ENCODE measurements at regions not wholly inside any gene's neighbourhood (a gene's known extent, or its start where the extent isn't known, plus 50 kb on each side); places are given as distances from the start of the nearest gene placed in this dataset.

DNA sequence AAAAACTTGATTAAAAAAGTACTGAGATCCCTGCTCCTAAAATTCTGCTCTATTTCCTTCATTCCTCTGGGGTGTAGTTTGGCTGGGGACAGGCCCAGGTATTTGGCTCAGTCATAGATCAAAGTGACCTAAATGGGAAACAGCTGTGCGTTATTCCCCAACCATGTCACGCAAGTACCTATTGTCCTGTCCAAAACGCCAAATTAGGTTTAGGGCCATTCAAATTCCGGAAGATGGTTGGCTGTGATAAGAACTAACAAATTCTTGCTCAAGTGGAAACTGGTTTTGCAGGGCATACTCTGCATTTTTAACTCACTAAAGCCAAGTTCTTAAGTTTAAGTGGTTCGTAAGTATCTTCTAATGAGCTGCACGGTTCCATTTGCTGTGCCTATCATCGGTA, 147.6 kb upstream of the TMEM170B start:
- Histone ChIP-seq H3K4me1 (ENCODE audit: control insufficient read depth, insufficient read depth, low read length) (peaks cover 8% of the 10 kb centered on the region), H4K8ac (ENCODE audit: low read depth in 2 of 2, low read length in 2 of 2) (no peak overlapping the region), H2AK5ac (ENCODE audit: low read depth, low read length) (no peak overlapping the region), H4K20me1 (ENCODE audit: insufficient read depth, low read length) (no peaks in the 10 kb centered on the region), H3K27me3 (ENCODE audit: control insufficient read depth, insufficient read depth, low read length) (peaks cover 4% of the 10 kb centered on the region; the same call in 1 of the 2 replicates), H3K9me3 (ENCODE audit: control insufficient read depth, insufficient read depth, low read length) (peaks cover 2% of the 10 kb centered on the region; the same call in 1 of the 2 replicates), H2BK120ac (ENCODE audit: low read depth, low read length) (no peak overlapping the region), H2AK9ac (replicated peaks; ENCODE audit: low read depth, low read length, poor library complexity) (no peak overlapping the region), H4K91ac (ENCODE audit: insufficient read depth, low read depth, low read length) (no peak overlapping the region), H3K9ac (ENCODE audit: low read depth, low read length) (no peak overlapping the region), H3K27ac (ENCODE audit: insufficient read depth, low read length) (no peak overlapping the region), H2BK5ac (ENCODE audit: low read depth, low read length, poor library complexity, severe bottlenecking) (no peak overlapping the region), H4K5ac (ENCODE audit: low read depth, low read length) (no peak overlapping the region), H3K23ac (ENCODE audit: low read depth, low read length) (no peak overlapping the region), H3K14ac (replicated peaks; ENCODE audit: low read depth, low read length) (no peak overlapping the region), H2BK15ac (ENCODE audit: low read depth, low read length) (no peak overlapping the region), H3K4me2 (ENCODE audit: low read depth, low read length) (no peak overlapping the region), H3K36me3 (ENCODE audit: control insufficient read depth, insufficient read depth, low read length) (no peaks in the 10 kb centered on the region), H2BK20ac (ENCODE audit: low read depth, low read length) (no peak overlapping the region), H3K18ac (ENCODE audit: low read depth, low read length) (no peak overlapping the region), H3K56ac (ENCODE audit: extremely low read depth, insufficient read depth, low read length) (no peak overlapping the region), H3K4ac (ENCODE audit: low read depth, low read length) (no peak overlapping the region), H3K9me1 (ENCODE audit: insufficient read depth, low read length) (peaks cover 4% of the 10 kb centered on the region; the same call in 1 of the 2 replicates), H2AFZ (replicated peaks; ENCODE audit: low read length, poor library complexity) (no peak overlapping the region), H3K4me3 (ENCODE audit: insufficient read depth, low read depth, low read length) (no peak overlapping the region), H3K79me1 (ENCODE audit: low read depth in 1 of 2, low read length in 2 of 2) (no peaks in the 10 kb centered on the region)
- TF ChIP-seq ELK1 (IDR thresholded peaks at IDR 0.05; ENCODE audit: borderline replicate concordance, low read depth, low read length) (no peak), MXI1 (IDR thresholded peaks at IDR 0.05; ENCODE audit: borderline replicate concordance, low read depth, low read length) (no peak), RCOR1 (IDR thresholded peaks at IDR 0.05; ENCODE audit: insufficient replicate concordance, low read length) (no peak), CHD1 (IDR thresholded peaks at IDR 0.05; ENCODE audit: low read depth, low read length) (no peak), NFE2L2 (IDR thresholded peaks at IDR 0.05; ENCODE audit: low read depth, low read length) (no peak), FOS (IDR thresholded peaks at IDR 0.05; ENCODE audit: low read depth, low read length) (no peak), BHLHE40 (IDR thresholded peaks at IDR 0.05; ENCODE audit: low read depth, low read length) (no peak), USF2 (IDR thresholded peaks at IDR 0.05; ENCODE audit: low read depth, low read length) (no peak), MAFK (IDR thresholded peaks at IDR 0.05; ENCODE audit: low read depth, low read length) (no peak), CEBPB (IDR thresholded peaks at IDR 0.05; ENCODE audit: low read depth, low read length) (no peak), SMC3 (IDR thresholded peaks at IDR 0.05; ENCODE audit: low read depth, low read length) (no peak), RFX5 (IDR thresholded peaks at IDR 0.05; ENCODE audit: low read depth, low read length) (no peak), MAZ (IDR thresholded peaks at IDR 0.05; ENCODE audit: borderline replicate concordance, low read depth, low read length) (no peak), POLR2A (IDR thresholded peaks at IDR 0.05; ENCODE audit: low read depth, low read length) (no peak), RAD21 (IDR thresholded peaks at IDR 0.05; ENCODE audit: low read length) (no peak), CTCF (conservative IDR thresholded peaks at IDR 0.05; ENCODE audit: low read depth, low read length) (no peak)
- WGBS, 2 experiments (ENCODE audit: extremely low coverage in 2 of 2, insufficient read length in 1 of 2) = no CpG with 5 or more reads among the region's 7 CpGs
- ChIA-PET POLR2A (ENCODE audit: unreplicated experiment) (no interaction called here), CTCF (no interaction called here)
- no peak for DNase-seq
- in situ Hi-C loops (cut with MboI; ENCODE audit: low sequenced_read_pairs) (no loop called here), dilution Hi-C loops (cut with HindIII; ENCODE audit: low sequenced_read_pairs, unreplicated experiment) (no loop called here), intact Hi-C loops (cut with micrococcal nuclease) (loop anchor here (5.0 kb wide), 1 partner anchor 33 kb away; no protein-coding TSS in a partner anchor)
- no TSS peak for BruUV-seq (replicated peaks)
- ATAC-seq (ENCODE audit: low read depth) = no peak
